C4-2B (cell line): ENCODE measurements at regions not wholly inside any gene's neighbourhood (a gene's known extent, or its start where the extent isn't known, plus 50 kb on each side); places are given as distances from the start of the nearest gene placed in this dataset.

Source experiments
- H3K27ac ChIP-seq: fragments of 450-650 bp; 2 replicates; pipeline ENCODE4 v1.5.1; 2017
- ZFX ChIP-seq: fragments of 450-650 bp; IDR thresholded peaks from 2 replicates; pipeline ENCODE4 v1.6.1; 2017
- TF ChIP-seq, protein P1 (sequence below): fragments of 450-650 bp; conservative IDR thresholded peaks from 2 replicates; pipeline ENCODE4 v1.5.1; 2017; ENCODE audit warnings: mild to moderate bottlenecking

DNA sequence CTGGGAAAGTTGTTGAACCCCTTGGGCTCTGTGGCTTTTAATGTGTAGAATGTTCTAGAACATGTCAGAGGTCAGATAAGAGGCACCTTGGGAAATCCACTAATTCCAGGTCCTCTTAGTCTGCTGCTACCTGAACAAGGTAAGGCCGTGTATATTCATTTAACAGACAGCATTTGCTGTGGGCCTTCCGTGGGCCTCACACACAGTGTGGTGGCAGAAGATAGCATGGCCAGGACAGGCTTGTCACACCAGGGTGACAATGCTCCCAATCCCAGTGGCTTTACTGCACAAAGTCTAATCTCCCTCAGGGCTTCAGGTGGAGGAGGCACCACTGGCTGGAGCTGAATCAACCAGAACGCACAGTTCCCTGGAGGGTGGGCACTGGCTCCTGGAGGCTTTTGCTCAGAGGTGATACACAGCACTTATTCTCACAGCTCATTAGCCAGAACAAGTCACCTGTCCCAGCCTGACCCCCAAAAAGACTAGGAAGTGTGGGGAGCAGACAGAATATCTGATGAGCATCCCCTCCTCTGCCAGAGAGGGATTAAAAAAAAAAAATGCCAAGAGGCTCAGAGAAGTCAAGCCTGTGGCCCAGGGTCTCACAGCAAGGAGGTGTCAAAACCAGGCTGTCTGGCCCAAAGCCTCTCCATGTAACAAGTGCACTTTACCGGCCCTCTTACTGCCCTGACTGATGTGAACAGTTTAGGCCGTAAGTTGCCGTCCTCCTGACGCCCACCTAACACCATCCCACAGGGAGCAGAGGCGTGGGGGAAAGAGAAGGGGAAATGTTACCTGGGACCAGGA lies 216.9 kb upstream of the RAB6C start:
- TF ChIP-seq, protein P1, sequence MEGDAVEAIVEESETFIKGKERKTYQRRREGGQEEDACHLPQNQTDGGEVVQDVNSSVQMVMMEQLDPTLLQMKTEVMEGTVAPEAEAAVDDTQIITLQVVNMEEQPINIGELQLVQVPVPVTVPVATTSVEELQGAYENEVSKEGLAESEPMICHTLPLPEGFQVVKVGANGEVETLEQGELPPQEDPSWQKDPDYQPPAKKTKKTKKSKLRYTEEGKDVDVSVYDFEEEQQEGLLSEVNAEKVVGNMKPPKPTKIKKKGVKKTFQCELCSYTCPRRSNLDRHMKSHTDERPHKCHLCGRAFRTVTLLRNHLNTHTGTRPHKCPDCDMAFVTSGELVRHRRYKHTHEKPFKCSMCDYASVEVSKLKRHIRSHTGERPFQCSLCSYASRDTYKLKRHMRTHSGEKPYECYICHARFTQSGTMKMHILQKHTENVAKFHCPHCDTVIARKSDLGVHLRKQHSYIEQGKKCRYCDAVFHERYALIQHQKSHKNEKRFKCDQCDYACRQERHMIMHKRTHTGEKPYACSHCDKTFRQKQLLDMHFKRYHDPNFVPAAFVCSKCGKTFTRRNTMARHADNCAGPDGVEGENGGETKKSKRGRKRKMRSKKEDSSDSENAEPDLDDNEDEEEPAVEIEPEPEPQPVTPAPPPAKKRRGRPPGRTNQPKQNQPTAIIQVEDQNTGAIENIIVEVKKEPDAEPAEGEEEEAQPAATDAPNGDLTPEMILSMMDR, result no peak
- TF ChIP-seq ZFX, result no peak
- no peak overlapping the region for H3K27ac ChIP-seq

DNA sequence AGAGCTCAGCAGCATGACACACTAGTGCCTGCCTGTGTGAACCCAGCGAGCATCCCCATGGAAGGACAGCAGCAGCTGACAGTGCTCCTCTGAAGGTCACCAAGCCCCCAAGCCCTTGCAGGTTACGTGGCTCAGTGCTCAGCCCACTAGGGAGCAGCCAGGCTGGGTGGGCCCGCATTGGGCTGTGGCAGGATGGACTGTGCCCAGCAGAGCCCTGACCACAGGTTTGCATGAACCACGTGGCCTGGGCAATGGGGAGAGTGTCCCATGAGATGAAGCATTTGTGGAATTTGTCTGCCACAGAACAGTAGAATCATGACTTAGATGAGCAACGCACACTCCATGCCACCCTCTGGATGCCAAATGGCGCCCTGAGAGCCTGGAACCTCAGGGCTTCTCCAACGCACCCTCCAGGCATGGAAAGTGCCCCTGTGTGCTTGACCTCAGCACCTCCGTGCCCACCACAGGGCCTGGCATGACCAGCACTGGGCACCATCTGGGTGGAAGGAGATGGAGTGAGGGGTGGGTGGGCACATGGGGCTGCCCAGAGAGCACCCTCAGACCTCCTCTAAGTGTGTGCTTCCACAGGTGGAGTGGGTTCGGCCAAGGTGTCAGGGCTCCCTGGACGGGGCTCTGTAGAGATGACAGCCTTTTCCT lies 216.1 kb upstream of the RAB6C start:
- H3K27ac ChIP-seq, result no peak overlapping the region
- TF ChIP-seq, protein P1, result no peak
- no peak for TF ChIP-seq ZFX

DNA sequence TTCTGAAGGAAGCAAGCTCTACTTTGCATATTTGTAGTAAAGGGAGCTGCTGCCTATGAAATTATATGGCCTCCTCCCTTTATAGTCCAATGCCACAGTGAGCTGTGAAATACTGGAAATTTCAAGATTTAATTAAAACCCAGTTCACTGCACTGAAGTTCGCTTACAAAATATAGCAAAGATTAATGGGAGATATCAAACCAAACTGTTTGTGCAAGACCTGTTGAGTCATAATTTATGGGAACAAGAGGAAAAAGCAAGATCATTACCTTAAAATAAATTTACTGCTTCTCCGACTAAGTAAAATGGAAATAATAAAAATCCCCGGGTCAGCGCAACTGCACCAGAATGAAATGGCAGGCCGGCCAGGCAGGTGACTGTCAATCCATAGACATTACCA lies 215.5 kb upstream of the RAB6C start:
- TF ChIP-seq, protein P1, result no peak
- TF ChIP-seq ZFX, result no peak
- no peak overlapping the region for H3K27ac ChIP-seq

DNA sequence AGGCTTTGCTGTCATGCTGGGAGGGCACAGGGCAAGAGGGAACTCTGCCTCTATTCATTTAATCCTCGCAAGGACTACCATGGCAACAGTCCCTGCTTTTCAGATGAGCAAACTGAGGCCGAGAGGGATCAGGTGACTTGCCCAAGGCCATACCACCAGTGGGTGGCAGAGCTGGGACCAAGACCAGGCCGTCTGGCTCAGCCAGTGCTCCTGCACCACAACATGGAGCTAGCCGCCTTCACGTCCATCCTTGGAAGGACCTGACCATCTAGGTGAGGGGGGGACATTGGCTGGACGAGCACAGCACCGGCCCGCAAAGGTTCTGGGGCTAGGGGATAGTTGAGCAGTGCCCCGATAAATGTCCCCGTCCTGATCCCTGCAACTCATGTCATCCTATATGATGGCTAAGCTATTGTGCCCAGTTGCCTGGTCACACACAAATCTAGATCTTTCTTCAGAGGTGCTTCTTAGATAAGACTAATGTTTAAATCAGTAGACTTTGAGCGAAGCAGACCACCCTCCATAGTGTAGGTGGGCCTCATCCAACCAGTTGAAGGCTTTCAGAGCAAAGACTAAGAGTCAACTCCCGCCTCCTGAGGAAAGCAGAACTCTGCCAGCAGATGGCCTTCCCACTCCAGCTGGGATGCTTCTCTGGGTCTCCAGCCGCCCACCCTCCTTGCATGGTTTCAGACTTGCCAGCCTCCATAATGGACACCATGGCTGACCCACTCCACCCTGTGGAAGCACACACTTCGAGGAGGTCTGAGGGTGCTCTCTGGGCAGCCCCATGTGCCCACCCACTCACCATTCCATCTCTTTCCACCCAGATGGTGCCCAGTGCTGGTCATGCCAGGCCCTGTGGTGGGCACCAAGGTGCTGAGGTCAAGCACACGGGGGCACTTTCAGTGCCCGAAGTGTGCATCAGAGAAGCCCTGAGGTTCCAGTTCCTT lies 214.8 kb upstream of the RAB6C start:
- no peak overlapping the region for H3K27ac ChIP-seq
- no peak for TF ChIP-seq ZFX
- TF ChIP-seq, protein P1, result peak; percentile 51

DNA sequence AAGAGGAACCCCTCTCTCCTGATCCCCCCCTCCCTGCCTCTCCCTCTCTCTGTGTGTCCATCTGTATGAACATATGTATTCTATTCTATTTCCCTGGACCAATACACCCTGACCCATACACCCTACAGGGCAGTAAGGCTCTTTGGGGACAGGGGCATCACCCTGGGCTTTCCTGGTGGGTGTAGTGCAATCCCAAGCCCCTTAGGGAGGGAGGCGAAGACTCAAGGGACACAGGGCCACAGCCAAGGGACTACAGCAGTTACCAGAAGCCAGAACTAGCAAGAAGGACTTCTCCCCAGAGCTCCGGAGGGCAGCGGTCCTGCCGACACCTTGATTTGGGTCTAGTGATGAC lies 214.2 kb upstream of the RAB6C start:
- TF ChIP-seq, protein P1, result no peak
- no peak for TF ChIP-seq ZFX
- no peak overlapping the region for H3K27ac ChIP-seq

DNA sequence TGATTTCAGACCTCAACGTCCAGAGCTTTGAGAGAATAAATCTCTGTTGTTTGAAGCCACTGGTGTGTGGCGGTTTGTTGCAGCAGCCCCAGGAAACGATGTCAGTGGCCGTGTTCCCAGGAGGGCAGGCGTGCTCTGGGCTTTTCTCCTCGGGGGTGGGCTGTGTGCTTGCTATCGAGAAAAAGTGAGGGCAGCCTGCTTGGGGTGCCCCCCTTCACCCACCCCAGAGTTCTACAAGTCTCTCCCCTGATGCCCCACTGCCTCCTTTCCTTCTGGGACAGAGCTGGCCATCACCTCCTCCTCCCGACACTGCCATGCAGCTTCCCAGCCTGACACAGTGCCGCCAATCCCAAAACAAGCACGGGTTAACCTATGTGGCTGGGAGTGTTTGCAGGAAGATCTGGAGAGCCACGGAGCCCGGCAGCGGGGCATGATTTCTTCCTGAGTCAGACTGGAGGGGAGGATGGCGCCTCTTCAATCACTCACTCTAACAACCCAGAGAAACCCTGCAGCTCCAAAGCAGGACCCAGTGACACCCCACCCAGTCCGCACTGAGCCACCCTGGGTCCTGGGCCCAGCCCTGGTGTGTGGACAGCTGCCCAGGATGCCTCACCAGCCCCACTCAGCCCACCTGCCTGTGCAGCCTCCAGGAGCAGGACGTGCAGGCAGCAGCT lies 213.7 kb upstream of the RAB6C start:
- no peak for TF ChIP-seq ZFX
- TF ChIP-seq, protein P1, result no peak
- H3K27ac ChIP-seq, result no peak overlapping the region
